OCI-LY3 (cell line): ENCODE measurements at regions not wholly inside any gene's neighbourhood (a gene's known extent, or its start where the extent isn't known, plus 50 kb on each side); places are given as distances from the start of the nearest gene placed in this dataset.
"Not testable (repeated sequence)": the region's sequence is repeated elsewhere in the genome, so short reads cannot be mapped to it uniquely, and the experiment has no call there.

Experiments used
- H2AFZ ChIP-seq: fragments of 200-600, 300-600 bp; shearing (Covaris generic); 2 replicates; pipeline ENCODE4 v1.6.0; 2014; ENCODE audit warnings: antibody characterized with exemption, low read depth, low read length
- H3K27ac ChIP-seq: fragments of 200-600, 300-600 bp; sonication (generic); 2 replicates; pipeline ENCODE4 v1.5.1; 2014; ENCODE audit warnings: mild to moderate bottlenecking, low read length, moderate library complexity, mixed read lengths
- H3K27me3 ChIP-seq: fragments of 200-600, 300-600 bp; sonication (generic); 2 replicates; pipeline ENCODE4 v1.6.1; 2014; ENCODE audit warnings: low read depth, low read length, mixed read lengths
- H3K36me3 ChIP-seq: fragments of 200-600, 300-600 bp; sonication (generic); replicated peaks from 2 replicates; pipeline ENCODE3; 2014; ENCODE audit warnings: low read depth, low read length, mixed read lengths
- H3K4me1 ChIP-seq: fragments of 300-600, 200-600 bp; sonication (generic); 2 replicates; pipeline ENCODE4 v1.6.1; 2014; ENCODE audit warnings: low read length, mixed read lengths
- H3K4me2 ChIP-seq: fragments of 200-600, 300-600 bp; sonication (generic); 2 replicates; pipeline ENCODE4 v1.6.1; 2014; ENCODE audit warnings: low read length, mixed read lengths
- H3K4me3 ChIP-seq: fragments of 300-600, 200-600 bp; sonication (generic); 2 replicates; pipeline ENCODE4 v1.5.1; 2014; ENCODE audit warnings: antibody characterized with exemption, mild to moderate bottlenecking, low read length, moderate library complexity
- H3K79me2 ChIP-seq: fragments of 300-600, 200-600 bp; shearing (Covaris generic); 2 replicates; pipeline ENCODE4 v1.6.1; 2014; ENCODE audit warnings: mild to moderate bottlenecking, low read length, mixed read lengths
- H3K9ac ChIP-seq: fragments of 300-600, 200-600 bp; shearing (Covaris generic); 2 replicates; pipeline ENCODE4 v1.6.0; 2014; ENCODE audit warnings: mild to moderate bottlenecking, low read length, moderate library complexity
- H3K9me3 ChIP-seq: fragments of 200-600, 300-600 bp; shearing (Covaris generic); 2 replicates; pipeline ENCODE4 v1.6.1; 2014; ENCODE audit warnings: low read length, mixed read lengths; ENCODE audit not compliant: insufficient read depth
- H4K20me1 ChIP-seq: fragments of 200-600, 300-600 bp; sonication (generic); 2 replicates; pipeline ENCODE4 v1.6.1; 2016; ENCODE audit warnings: low read length, mixed read lengths; ENCODE audit not compliant: insufficient read depth
- CTCF ChIP-seq: fragments of 200-600, 300-600 bp; sonication (generic); IDR thresholded peaks from 2 replicates; pipeline ENCODE4 v1.5.1; 2014; ENCODE audit warnings: antibody characterized with exemption, low read length, low read depth
- EZH2phosphoT487 ChIP-seq: fragments of 200-600 bp; shearing (Covaris generic); IDR thresholded peaks from 2 replicates; pipeline ENCODE4 v1.6.1; 2018; ENCODE audit warnings: antibody characterized with exemption, mixed run types, low read depth

GRCh38 chr18:75691483-75691882, 264.0 kb upstream of the SMIM21 start:
- Histone ChIP-seq H2AFZ (no peak overlapping the region), H3K79me2 (no peaks in the 10 kb centered on the region), H4K20me1 (no peaks in the 10 kb centered on the region), H3K9me3 (no peaks in the 10 kb centered on the region), H3K4me2 (no peak overlapping the region), H3K9ac (no peak overlapping the region), H3K36me3 (no peaks in the 10 kb centered on the region), H3K4me3 (no peak overlapping the region), H3K4me1 (no peaks in the 10 kb centered on the region), H3K27ac (no peak overlapping the region), H3K27me3 (peaks cover 14% of the 10 kb centered on the region)
- TF ChIP-seq CTCF (no peak), EZH2phosphoT487 (no peak)

GRCh38 chr18:75690283-75690682, 262.8 kb upstream of the SMIM21 start:
- H3K9ac ChIP-seq, H3K27ac ChIP-seq, H3K79me2 ChIP-seq, H3K4me2 ChIP-seq, H3K4me3 ChIP-seq, H3K4me1 ChIP-seq, H4K20me1 ChIP-seq, H3K36me3 ChIP-seq, H3K9me3 ChIP-seq, H2AFZ ChIP-seq: not testable (repeated sequence)
- peaks cover 19% of the 10 kb centered on the region for H3K27me3 ChIP-seq

GRCh38 chr18:75687626-75688025, 260.1 kb upstream of the SMIM21 start:
- no peaks in the 10 kb centered on the region for H3K36me3 ChIP-seq
- peaks cover 19% of the 10 kb centered on the region for H3K27me3 ChIP-seq
- H3K9ac ChIP-seq = no peak overlapping the region
- H3K4me1 ChIP-seq = no peaks in the 10 kb centered on the region
- H3K4me3 ChIP-seq = no peak overlapping the region
- H3K4me2 ChIP-seq = no peak overlapping the region
- no peaks in the 10 kb centered on the region for H3K79me2 ChIP-seq
- H4K20me1 ChIP-seq = no peaks in the 10 kb centered on the region
- H2AFZ ChIP-seq = no peak overlapping the region
- TF ChIP-seq CTCF (no peak), EZH2phosphoT487 (no peak)
- H3K27ac ChIP-seq = no peak overlapping the region
- H3K9me3 ChIP-seq = no peaks in the 10 kb centered on the region

- no peak overlapping the region for H3K27ac ChIP-seq
- no peaks in the 10 kb centered on the region for H3K4me1 ChIP-seq
- no peak overlapping the region for H2AFZ ChIP-seq
- no peak overlapping the region for H3K9ac ChIP-seq
- H3K79me2 ChIP-seq = no peaks in the 10 kb centered on the region
- H3K4me2 ChIP-seq = no peak overlapping the region
- H3K4me3 ChIP-seq = no peak overlapping the region
- H3K27me3 ChIP-seq = peaks cover 19% of the 10 kb centered on the region
- no peaks in the 10 kb centered on the region for H3K9me3 ChIP-seq
- H4K20me1 ChIP-seq = no peaks in the 10 kb centered on the region
- no peaks in the 10 kb centered on the region for H3K36me3 ChIP-seq
- TF ChIP-seq CTCF (no peak), EZH2phosphoT487 (no peak)
Measured at GRCh38 chr18:75683426-75683825, 255.9 kb upstream of the SMIM21 start.
